Activated CD4-positive, alpha-beta T cell treated with anti-CD3 and anti-CD28 coated beads for 36 hours (primary cell): ENCODE measurements at regions not wholly inside any gene's neighbourhood (a gene's known extent, or its start where the extent isn't known, plus 50 kb on each side); places are given as distances from the start of the nearest gene placed in this dataset.

ENCODE experiments used
- ATAC-seq: fragments of 200-7000 bp; cut with Tn5 transposase; one replicate; pipeline ENCODE4 v1.10.0; 2021; ENCODE audit warnings: mild to moderate bottlenecking, moderate library complexity
- CTCF ChIA-PET: fragments of 350-600 bp; sonication (Branson Sonifier 250); formaldehyde crosslinking; loops from one replicate; lab custom pipeline; 2021; ENCODE audit warnings: antibody characterized with exemption; lab: Charles Lee
- POLR2A ChIA-PET: fragments of 350-600 bp; sonication (Branson Sonifier 250); formaldehyde crosslinking; loops from one replicate; lab custom pipeline; 2021; ENCODE audit warnings: antibody characterized with exemption, inconsistent platforms; lab: Charles Lee
- DNase-seq: peaks from one replicate; pipeline ENCODE4 v3.0.0-alpha.2; 2020
- H3K27ac Mint-ChIP-seq: one replicate; pipeline ENCODE4 v1.8.0; 2021; ENCODE audit warnings: mixed read lengths
- H3K27me3 Mint-ChIP-seq: one replicate; pipeline ENCODE4 v1.8.0; 2021; ENCODE audit warnings: mixed read lengths
- H3K36me3 Mint-ChIP-seq: one replicate; pipeline ENCODE4 v1.8.0; 2021; ENCODE audit warnings: low read depth, mixed read lengths
- H3K4me1 Mint-ChIP-seq: one replicate; pipeline ENCODE4 v1.8.0; 2021; ENCODE audit warnings: mixed read lengths
- H3K4me3 Mint-ChIP-seq: one replicate; pipeline ENCODE4 v1.8.0; 2021; ENCODE audit warnings: mild to moderate bottlenecking, moderate library complexity, mixed read lengths
- H3K9me3 Mint-ChIP-seq: one replicate; pipeline ENCODE4 v1.8.0; 2021; ENCODE audit warnings: low read depth, mixed read lengths
- intact Hi-C, 2 experiments: fragments of 100-400 bp; cut with DNase I in 1 of 2; cut with micrococcal nuclease in 1 of 2; formaldehyde crosslinking; loops; one replicate each; pipeline versions ENCODE4 v1.14.2 to v1.15.1; 2022 to 2024; cut with DNase I, micrococcal nuclease

GRCh38 chr10:4755286-4755989 lies 70.6 kb upstream of the AKR1E2 start:
- no peak overlapping the region for H3K27ac Mint-ChIP-seq
- ATAC-seq (no peak), DNase-seq (no peak)
- H3K9me3 Mint-ChIP-seq = no peaks in the 10 kb centered on the region
- ChIA-PET POLR2A (no interaction called here), CTCF (no interaction called here)
- intact Hi-C loops = no loop called here
- no peaks in the 10 kb centered on the region for H3K4me1 Mint-ChIP-seq
- no peak overlapping the region for H3K4me3 Mint-ChIP-seq
- peaks cover 32% of the 10 kb centered on the region for H3K27me3 Mint-ChIP-seq
- no peaks in the 10 kb centered on the region for H3K36me3 Mint-ChIP-seq

GRCh38 chr10:4754143-4754542 lies 71.9 kb upstream of the AKR1E2 start:
- POLR2A ChIA-PET = no interaction called here
- H3K4me3 Mint-ChIP-seq = no peak overlapping the region
- H3K9me3 Mint-ChIP-seq = no peaks in the 10 kb centered on the region
- no peak for DNase-seq
- CTCF ChIA-PET = interaction anchor here (0.5 kb wide), 1 partner anchor 1158 kb away, joined by 3 read pairs; no protein-coding TSS in a partner anchor
- no peak for ATAC-seq
- no peak overlapping the region for H3K27ac Mint-ChIP-seq
- no peaks in the 10 kb centered on the region for H3K36me3 Mint-ChIP-seq
- intact Hi-C loops = no loop called here
- H3K4me1 Mint-ChIP-seq = no peaks in the 10 kb centered on the region
- peaks cover 35% of the 10 kb centered on the region for H3K27me3 Mint-ChIP-seq

GRCh38 chr10:4751211-4751610 lies 74.8 kb upstream of the AKR1E2 start:
- no peak overlapping the region for H3K27ac Mint-ChIP-seq
- CTCF ChIA-PET = no interaction called here

GRCh38 chr10:4749271-4749574 lies 76.8 kb upstream of the AKR1E2 start:
- Mint-ChIP-seq H3K27ac (no peak overlapping the region), H3K9me3 (no peaks in the 10 kb centered on the region), H3K4me3 (no peak overlapping the region), H3K27me3 (peaks cover 37% of the 10 kb centered on the region), H3K36me3 (no peaks in the 10 kb centered on the region), H3K4me1 (no peaks in the 10 kb centered on the region)
- POLR2A ChIA-PET = no interaction called here
- intact Hi-C loops = no loop called here
- CTCF ChIA-PET = interaction anchor here (1.0 kb wide), 1 partner anchor 11 kb away, joined by 4 read pairs; no protein-coding TSS in a partner anchor
- DNase-seq (no peak), ATAC-seq (no peak)

More at GRCh38 chr10:4751211-4751610, 74.8 kb upstream of the AKR1E2 start:
- Mint-ChIP-seq H3K27me3 (peaks cover 34% of the 10 kb centered on the region), H3K4me1 (no peaks in the 10 kb centered on the region), H3K4me3 (no peak overlapping the region), H3K9me3 (no peaks in the 10 kb centered on the region), H3K36me3 (no peaks in the 10 kb centered on the region)
- ATAC-seq (no peak), DNase-seq (no peak)
- intact Hi-C loops = no loop called here
- POLR2A ChIA-PET = no interaction called here

- Mint-ChIP-seq H3K27me3 (peaks cover 39% of the 10 kb centered on the region), H3K4me3 (no peak overlapping the region), H3K36me3 (no peaks in the 10 kb centered on the region), H3K4me1 (no peaks in the 10 kb centered on the region), H3K27ac (no peak overlapping the region), H3K9me3 (no peaks in the 10 kb centered on the region)
- ChIA-PET CTCF (no interaction called here), POLR2A (no interaction called here)
- ATAC-seq (no peak), DNase-seq (no peak)
- intact Hi-C loops = no loop called here
These were observed 77.3 kb upstream of the AKR1E2 start for GRCh38 chr10:4748491-4749270.

DNA sequence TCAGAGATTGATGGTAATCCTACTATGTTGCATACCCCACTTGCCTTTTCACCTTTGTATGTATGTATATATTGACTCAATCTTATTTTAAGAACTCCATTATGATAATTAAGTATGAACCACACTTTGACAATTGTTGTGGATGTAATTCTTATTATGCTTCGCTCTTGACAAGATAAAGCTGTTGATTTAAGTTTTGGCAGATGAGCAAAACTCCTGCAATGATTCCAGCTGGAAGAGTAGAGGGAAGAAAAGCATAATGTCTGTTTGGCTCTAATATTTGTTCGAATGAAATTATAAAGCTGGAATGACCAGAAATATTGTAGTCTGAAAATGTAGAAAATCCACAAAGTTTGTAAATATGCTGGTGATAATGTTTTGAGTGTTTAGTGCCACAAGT lies 83.8 kb upstream of the AKR1E2 start:
- ChIA-PET CTCF (no interaction called here), POLR2A (no interaction called here)
- H3K4me3 Mint-ChIP-seq = no peak overlapping the region
- intact Hi-C loops = no loop called here
- peaks cover 26% of the 10 kb centered on the region for H3K27me3 Mint-ChIP-seq
- H3K9me3 Mint-ChIP-seq = no peaks in the 10 kb centered on the region
- ATAC-seq (no peak), DNase-seq (no peak)
- H3K36me3 Mint-ChIP-seq = no peaks in the 10 kb centered on the region
- H3K27ac Mint-ChIP-seq = no peak overlapping the region
- H3K4me1 Mint-ChIP-seq = no peaks in the 10 kb centered on the region

DNA sequence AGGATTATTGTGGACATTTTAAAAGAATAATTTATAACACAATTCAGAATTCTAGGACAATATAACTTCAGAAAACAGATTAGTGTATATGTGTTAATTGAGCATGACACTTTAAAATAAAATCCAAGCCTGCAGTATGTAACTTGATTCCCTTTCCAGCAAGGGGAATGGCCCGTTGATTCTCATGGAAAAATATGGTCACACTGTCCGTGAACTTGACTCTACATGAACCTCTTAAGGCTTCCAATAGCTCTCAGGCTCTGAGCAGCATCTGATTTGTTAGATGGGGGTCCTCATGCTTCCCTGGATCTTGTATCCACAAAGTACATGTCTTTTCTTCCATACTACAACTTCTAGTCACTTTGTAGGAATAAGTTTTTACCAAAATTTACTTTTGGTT lies 85.5 kb upstream of the AKR1E2 start:
- H3K4me3 Mint-ChIP-seq = no peak overlapping the region
- ChIA-PET CTCF (interaction anchor here (0.6 to 1.0 kb wide), 3 partner anchors 9 to 389 kb away, joined by 3 read pairs; no protein-coding TSS in a partner anchor), POLR2A (no interaction called here)
- intact Hi-C loops = no loop called here
- H3K27me3 Mint-ChIP-seq = peaks cover 35% of the 10 kb centered on the region
- no peaks in the 10 kb centered on the region for H3K4me1 Mint-ChIP-seq
- H3K9me3 Mint-ChIP-seq = no peaks in the 10 kb centered on the region
- ATAC-seq = no peak
- no peaks in the 10 kb centered on the region for H3K36me3 Mint-ChIP-seq
- H3K27ac Mint-ChIP-seq = no peak overlapping the region
- DNase-seq = no peak

GRCh38 chr10:4736608-4737007 lies 89.4 kb upstream of the AKR1E2 start:
- intact Hi-C loops = no loop called here
- DNase-seq (no peak), ATAC-seq (no peak)
- peaks cover 19% of the 10 kb centered on the region for H3K27me3 Mint-ChIP-seq
- H3K4me1 Mint-ChIP-seq = no peaks in the 10 kb centered on the region
- H3K9me3 Mint-ChIP-seq = no peaks in the 10 kb centered on the region
- ChIA-PET CTCF (no interaction called here), POLR2A (no interaction called here)
- no peak overlapping the region for H3K4me3 Mint-ChIP-seq
- H3K36me3 Mint-ChIP-seq = no peaks in the 10 kb centered on the region
- H3K27ac Mint-ChIP-seq = no peak overlapping the region

DNA sequence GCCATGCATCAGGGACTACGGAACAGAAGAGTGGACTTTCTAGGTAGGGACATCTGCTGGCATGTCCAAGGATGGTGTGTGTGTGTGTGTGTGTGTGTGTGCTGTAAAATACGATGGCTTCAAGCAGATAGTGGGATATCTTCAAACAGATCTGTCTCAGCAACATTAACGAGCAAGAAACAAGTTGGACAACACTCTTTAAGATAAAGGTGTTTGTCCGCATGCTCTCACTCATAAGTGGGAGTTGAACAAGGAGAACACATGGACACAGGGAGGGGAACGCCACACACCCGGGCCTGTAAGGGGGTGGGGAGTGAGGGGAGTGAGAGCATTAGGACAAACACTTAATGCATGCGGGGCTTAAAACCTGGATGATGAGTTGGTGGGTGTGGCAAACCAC lies 89.8 kb upstream of the AKR1E2 start:
- Mint-ChIP-seq H3K36me3 (no peaks in the 10 kb centered on the region), H3K4me3 (no peak overlapping the region), H3K4me1 (no peaks in the 10 kb centered on the region), H3K9me3 (no peaks in the 10 kb centered on the region), H3K27ac (no peak overlapping the region), H3K27me3 (peaks cover 19% of the 10 kb centered on the region)
- DNase-seq = no peak
- intact Hi-C loops = no loop called here
- POLR2A ChIA-PET = interaction anchor here (0.7 kb wide), 1 partner anchor 67 kb away, joined by 4 read pairs; no protein-coding TSS in a partner anchor
- ATAC-seq = no peak
- CTCF ChIA-PET = no interaction called here

GRCh38 chr10:4733843-4734224 lies 92.2 kb upstream of the AKR1E2 start:
- no peaks in the 10 kb centered on the region for H3K4me1 Mint-ChIP-seq
- H3K27me3 Mint-ChIP-seq = peaks cover 17% of the 10 kb centered on the region
- H3K27ac Mint-ChIP-seq = no peak overlapping the region
- H3K9me3 Mint-ChIP-seq = no peaks in the 10 kb centered on the region
- intact Hi-C loops = no loop called here
- H3K36me3 Mint-ChIP-seq = no peaks in the 10 kb centered on the region
- ATAC-seq (no peak), DNase-seq (no peak)
- ChIA-PET CTCF (no interaction called here), POLR2A (no interaction called here)
- H3K4me3 Mint-ChIP-seq = no peak overlapping the region

GRCh38 chr10:4733150-4733842 lies 92.7 kb upstream of the AKR1E2 start:
- Mint-ChIP-seq H3K27me3 (peaks cover 15% of the 10 kb centered on the region), H3K4me1 (no peaks in the 10 kb centered on the region), H3K4me3 (no peak overlapping the region), H3K27ac (no peak overlapping the region), H3K9me3 (no peaks in the 10 kb centered on the region), H3K36me3 (no peaks in the 10 kb centered on the region)
- intact Hi-C loops = no loop called here
- ATAC-seq (peak; percentile 39), DNase-seq (peak; percentile 9)
- POLR2A ChIA-PET = no interaction called here
- CTCF ChIA-PET = no interaction called here
